ENCODE measurements at regions not wholly inside any gene's neighbourhood (a gene's known extent, or its start where the extent isn't known, plus 50 kb on each side); places are given as distances from the start of the nearest gene placed in this dataset.

- H3K4me3 ChIP-seq (ENCODE audit: low read depth, low read length): no peak overlapping the region
- TF ChIP-seq, protein P1, sequence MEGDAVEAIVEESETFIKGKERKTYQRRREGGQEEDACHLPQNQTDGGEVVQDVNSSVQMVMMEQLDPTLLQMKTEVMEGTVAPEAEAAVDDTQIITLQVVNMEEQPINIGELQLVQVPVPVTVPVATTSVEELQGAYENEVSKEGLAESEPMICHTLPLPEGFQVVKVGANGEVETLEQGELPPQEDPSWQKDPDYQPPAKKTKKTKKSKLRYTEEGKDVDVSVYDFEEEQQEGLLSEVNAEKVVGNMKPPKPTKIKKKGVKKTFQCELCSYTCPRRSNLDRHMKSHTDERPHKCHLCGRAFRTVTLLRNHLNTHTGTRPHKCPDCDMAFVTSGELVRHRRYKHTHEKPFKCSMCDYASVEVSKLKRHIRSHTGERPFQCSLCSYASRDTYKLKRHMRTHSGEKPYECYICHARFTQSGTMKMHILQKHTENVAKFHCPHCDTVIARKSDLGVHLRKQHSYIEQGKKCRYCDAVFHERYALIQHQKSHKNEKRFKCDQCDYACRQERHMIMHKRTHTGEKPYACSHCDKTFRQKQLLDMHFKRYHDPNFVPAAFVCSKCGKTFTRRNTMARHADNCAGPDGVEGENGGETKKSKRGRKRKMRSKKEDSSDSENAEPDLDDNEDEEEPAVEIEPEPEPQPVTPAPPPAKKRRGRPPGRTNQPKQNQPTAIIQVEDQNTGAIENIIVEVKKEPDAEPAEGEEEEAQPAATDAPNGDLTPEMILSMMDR (IDR thresholded peaks at IDR 0.05; ENCODE audit: insufficient read depth, low read length): no peak
- no peak for DNase-seq (ENCODE audit: low read depth)
Measured at GRCh38 chr20:17884307-17885003, 84.1 kb downstream of the SNX5 start.

GRCh38 chr20:17883592-17884306, 84.8 kb downstream of the SNX5 start:
- no peak for DNase-seq (ENCODE audit: low read depth)
- TF ChIP-seq, protein P1 (IDR thresholded peaks at IDR 0.05; ENCODE audit: insufficient read depth, low read length): no peak
- no peak overlapping the region for H3K4me3 ChIP-seq (ENCODE audit: low read depth, low read length)

DNA sequence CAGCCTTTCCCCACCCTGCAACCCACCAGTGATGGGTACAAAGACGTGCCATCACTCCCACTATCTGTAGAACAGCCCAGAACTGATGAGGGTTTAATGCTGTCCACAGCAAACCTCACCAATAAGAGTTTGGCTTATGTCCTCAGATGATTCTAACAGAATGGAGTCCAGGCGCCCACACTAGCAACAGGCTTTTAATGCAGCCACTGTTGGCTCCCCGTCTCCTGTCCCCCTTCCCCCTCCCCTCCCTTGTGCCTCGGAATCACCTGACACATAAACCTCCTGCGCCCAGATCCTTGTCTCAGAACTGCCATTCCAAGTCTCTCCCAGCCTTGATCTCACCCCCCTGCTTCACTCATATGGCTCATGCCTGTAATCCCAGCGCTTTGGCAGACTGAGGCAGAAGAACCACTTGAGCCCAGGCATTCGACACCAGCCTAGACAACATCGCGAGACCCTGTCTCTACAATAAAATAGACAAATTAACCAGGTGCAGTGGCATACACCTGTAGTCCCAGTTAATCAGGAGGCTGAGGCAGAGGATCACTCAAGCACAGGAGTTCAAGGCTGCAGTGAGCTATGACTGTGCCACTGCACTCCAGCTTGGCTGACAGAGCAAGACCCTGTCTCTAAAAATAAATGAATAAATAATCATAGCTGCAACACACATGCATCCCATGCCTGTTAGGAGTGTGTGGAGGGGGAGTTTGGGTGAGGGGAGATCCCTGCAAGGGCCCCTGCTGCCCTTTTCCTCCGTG, 85.6 kb downstream of the SNX5 start:
- TF ChIP-seq, protein P1 (IDR thresholded peaks at IDR 0.05; ENCODE audit: insufficient read depth, low read length): no peak
- H3K4me3 ChIP-seq (ENCODE audit: low read depth, low read length): no peak overlapping the region
- DNase-seq (ENCODE audit: low read depth): no peak

DNA sequence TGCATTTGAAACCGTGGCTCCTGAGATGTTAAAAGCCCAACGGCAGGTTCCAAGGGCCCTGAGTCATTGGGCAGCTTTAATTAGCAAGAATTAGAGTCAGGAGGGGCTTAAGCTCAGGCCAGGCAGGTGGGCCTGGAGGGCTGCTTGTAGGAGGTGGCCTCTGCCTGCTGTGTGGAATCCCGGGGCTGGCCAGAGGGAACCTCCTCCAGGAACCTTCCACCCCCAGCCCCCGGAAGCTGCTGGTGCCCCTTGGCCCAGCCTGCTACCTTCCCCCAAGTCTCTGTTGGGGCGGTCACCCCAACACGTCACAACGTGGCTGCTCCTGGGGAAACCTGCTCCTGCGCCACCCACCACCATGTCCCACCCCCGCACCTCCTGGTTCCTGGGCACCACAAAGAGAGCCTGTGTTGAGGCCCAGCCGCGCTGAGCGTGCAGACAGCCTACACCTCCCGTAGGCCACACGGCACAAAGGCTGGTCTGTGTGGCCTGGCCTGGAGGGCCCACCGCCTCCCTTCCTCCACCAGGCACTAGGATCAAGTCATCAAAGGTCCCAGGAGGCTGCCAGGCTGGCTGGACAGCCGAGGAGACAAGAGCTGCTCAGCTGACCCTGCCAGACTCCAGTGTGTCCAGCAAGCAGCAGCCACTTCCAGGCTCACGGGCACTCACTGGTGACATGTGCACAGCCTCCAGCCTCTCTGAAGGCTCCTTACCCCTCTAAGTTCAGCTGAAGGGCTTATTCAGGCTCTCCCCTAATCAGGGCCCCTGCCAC, 86.3 kb downstream of the SNX5 start:
- no peak for DNase-seq (ENCODE audit: low read depth)
- TF ChIP-seq, protein P1 (IDR thresholded peaks at IDR 0.05; ENCODE audit: insufficient read depth, low read length): no peak
- no peak overlapping the region for H3K4me3 ChIP-seq (ENCODE audit: low read depth, low read length)

- H3K4me3 ChIP-seq (ENCODE audit: low read depth, low read length): no peak overlapping the region
- TF ChIP-seq, protein P1 (IDR thresholded peaks at IDR 0.05; ENCODE audit: insufficient read depth, low read length): no peak
- DNase-seq (ENCODE audit: low read depth): no peak
Measured at GRCh38 chr20:17881741-17882064, 86.9 kb downstream of the SNX5 start.

DNA sequence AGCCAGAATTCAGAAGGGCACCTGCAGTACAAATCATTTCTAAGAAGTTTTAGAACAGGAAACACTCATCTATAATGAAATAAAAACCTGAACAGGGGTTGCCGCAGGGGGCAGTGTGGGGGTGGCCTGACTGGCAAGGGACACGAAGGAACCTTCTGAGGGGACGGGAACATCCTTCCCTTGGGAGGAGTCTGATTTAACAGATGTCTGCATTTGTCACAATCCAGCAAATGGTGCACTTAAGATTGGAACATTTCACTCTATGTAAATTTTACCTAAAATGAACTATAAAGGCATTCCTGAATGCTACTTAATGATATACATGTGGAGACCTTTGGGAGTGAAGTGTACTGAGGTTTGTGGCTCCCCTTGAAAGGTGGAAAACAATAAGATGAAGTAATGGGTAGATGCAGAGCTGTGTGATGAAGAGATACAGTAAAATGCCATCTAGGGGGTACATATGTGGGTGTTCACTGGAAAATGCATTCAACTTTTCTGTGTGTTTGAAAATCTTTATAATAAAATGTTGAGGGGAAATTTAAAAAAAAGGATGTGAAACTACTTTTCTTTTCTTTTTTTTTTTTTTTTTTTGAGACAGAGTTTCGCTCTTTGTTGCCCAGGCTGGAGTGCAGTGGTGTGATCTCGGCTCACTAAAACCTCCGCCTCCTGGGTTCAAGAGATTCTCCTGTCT, 89.5 kb downstream of the SNX5 start:
- H3K4me3 ChIP-seq (ENCODE audit: low read depth, low read length): no peak overlapping the region
- no peak for DNase-seq (ENCODE audit: low read depth)
- TF ChIP-seq, protein P1 (IDR thresholded peaks at IDR 0.05; ENCODE audit: insufficient read depth, low read length): no peak
